NB4 (cell line): ENCODE measurements at regions not wholly inside any gene's neighbourhood (a gene's known extent, or its start where the extent isn't known, plus 50 kb on each side); places are given as distances from the start of the nearest gene placed in this dataset.

Experiments
- POLR2A ChIP-seq: IDR thresholded peaks from 2 replicates; pipeline ENCODE4 v1.6.1; 2011; ENCODE audit warnings: mild to moderate bottlenecking; ENCODE audit not compliant: insufficient read length; ENCODE audit errors: extremely low read depth
- TF ChIP-seq, protein P1 (sequence below): IDR thresholded peaks from one replicate; pipeline ENCODE4 v1.5.1; 2012; ENCODE audit warnings: low read depth, low read length

DNA sequence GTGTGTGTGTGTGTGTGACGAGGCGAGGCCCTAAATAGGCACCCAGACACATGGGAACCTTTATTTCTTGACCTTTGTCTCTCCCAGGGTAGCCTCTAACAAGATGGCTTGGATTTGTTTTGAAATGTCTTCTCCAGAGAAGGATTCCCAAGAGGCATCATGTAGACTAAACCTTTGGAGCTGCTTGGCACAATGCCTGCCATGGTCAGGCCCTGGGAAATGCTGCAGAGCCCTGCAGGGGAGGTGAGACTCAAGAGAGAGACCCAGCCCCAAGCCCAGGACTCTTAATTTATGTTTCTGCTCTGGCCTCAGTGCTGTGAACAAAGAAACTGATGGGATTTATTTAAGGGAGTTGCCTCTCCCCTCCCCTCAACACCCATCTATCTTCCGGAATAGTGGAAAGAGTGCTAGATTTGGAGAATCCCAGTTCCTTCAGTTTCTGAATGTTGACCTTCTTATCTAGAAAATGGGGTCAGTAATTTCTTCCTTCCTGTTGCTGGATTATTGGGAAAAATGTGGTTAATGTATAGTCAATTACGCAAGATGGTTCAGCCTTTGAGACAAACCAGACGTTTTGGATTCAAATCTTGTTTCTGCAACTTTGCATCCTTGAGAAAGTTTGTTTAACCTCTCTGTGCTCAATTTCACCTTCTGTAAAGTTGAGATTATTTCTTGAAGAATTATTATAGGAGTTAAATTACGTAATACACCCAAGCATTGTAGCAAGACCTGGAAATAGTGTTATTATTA is 434.8 kb downstream of the MAFB start:
- no peak for TF ChIP-seq POLR2A
- TF ChIP-seq, protein P1, sequence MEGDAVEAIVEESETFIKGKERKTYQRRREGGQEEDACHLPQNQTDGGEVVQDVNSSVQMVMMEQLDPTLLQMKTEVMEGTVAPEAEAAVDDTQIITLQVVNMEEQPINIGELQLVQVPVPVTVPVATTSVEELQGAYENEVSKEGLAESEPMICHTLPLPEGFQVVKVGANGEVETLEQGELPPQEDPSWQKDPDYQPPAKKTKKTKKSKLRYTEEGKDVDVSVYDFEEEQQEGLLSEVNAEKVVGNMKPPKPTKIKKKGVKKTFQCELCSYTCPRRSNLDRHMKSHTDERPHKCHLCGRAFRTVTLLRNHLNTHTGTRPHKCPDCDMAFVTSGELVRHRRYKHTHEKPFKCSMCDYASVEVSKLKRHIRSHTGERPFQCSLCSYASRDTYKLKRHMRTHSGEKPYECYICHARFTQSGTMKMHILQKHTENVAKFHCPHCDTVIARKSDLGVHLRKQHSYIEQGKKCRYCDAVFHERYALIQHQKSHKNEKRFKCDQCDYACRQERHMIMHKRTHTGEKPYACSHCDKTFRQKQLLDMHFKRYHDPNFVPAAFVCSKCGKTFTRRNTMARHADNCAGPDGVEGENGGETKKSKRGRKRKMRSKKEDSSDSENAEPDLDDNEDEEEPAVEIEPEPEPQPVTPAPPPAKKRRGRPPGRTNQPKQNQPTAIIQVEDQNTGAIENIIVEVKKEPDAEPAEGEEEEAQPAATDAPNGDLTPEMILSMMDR, result no peak
